DMS53 treated with DMSO at 0.1 percent for 48 hours (cell line): ENCODE measurements at regions not wholly inside any gene's neighbourhood (a gene's known extent, or its start where the extent isn't known, plus 50 kb on each side); places are given as distances from the start of the nearest gene placed in this dataset.
"Not testable (repeated sequence)": the region's sequence is repeated elsewhere in the genome, so short reads cannot be mapped to it uniquely, and the experiment has no call there.

Experiments used
- DNase-seq: peaks from one replicate; lab custom pipeline; 2025; ENCODE audit not compliant: unreplicated experiment; lab: John Stamatoyannopoulos, UW

- DNase-seq: no peak
Observed at GRCh38 chr3:127045435-127046045, 62.6 kb downstream of the PLXNA1 start.

GRCh38 chr3:127046690-127047089, 63.8 kb downstream of the PLXNA1 start:
- DNase-seq: not testable (repeated sequence)

- DNase-seq: no peak
Observed at GRCh38 chr3:127049393-127049792, 66.5 kb downstream of the PLXNA1 start.

- no peak for DNase-seq
Observed at GRCh38 chr3:127050733-127051132, 67.8 kb downstream of the PLXNA1 start.

GRCh38 chr3:127052121-127052561, 69.2 kb downstream of the PLXNA1 start:
- no peak for DNase-seq

GRCh38 chr3:127053026-127053425, 70.1 kb downstream of the PLXNA1 start:
- DNase-seq: no peak

GRCh38 chr3:127053450-127053849, 70.5 kb downstream of the PLXNA1 start:
- no peak for DNase-seq

GRCh38 chr3:127053979-127054378, 71.1 kb downstream of the PLXNA1 start:
- DNase-seq: no peak

- no peak for DNase-seq
Observed at GRCh38 chr3:127056281-127056680, 73.4 kb downstream of the PLXNA1 start.

- no peak for DNase-seq
Observed at GRCh38 chr3:127056976-127057375, 74.1 kb downstream of the PLXNA1 start.

- DNase-seq: no peak
Observed at GRCh38 chr3:127059072-127059471, 76.2 kb downstream of the PLXNA1 start.

- no peak for DNase-seq
Observed at GRCh38 chr3:127061641-127062040, 78.7 kb downstream of the PLXNA1 start.

- no peak for DNase-seq
Observed at GRCh38 chr3:127062926-127063325, 80.0 kb downstream of the PLXNA1 start.

- DNase-seq: no peak
Observed at GRCh38 chr3:127063916-127064315, 81.0 kb downstream of the PLXNA1 start.

GRCh38 chr3:127064391-127065137, 81.6 kb downstream of the PLXNA1 start:
- DNase-seq: no peak

- no peak for DNase-seq
Observed at GRCh38 chr3:127065138-127065427, 82.2 kb downstream of the PLXNA1 start.

GRCh38 chr3:127065561-127066290, 82.8 kb downstream of the PLXNA1 start:
- DNase-seq: no peak

- no peak for DNase-seq
Observed at GRCh38 chr3:127066635-127067034, 83.7 kb downstream of the PLXNA1 start.

GRCh38 chr3:127067116-127067910, 84.4 kb downstream of the PLXNA1 start:
- no peak for DNase-seq

- DNase-seq: no peak
Observed at GRCh38 chr3:127068111-127068810, 85.3 kb downstream of the PLXNA1 start.

GRCh38 chr3:127068871-127069270, 86.0 kb downstream of the PLXNA1 start:
- DNase-seq: no peak
